IPS DF 19.7 (cell line): ENCODE measurements at regions not wholly inside any gene's neighbourhood (a gene's known extent, or its start where the extent isn't known, plus 50 kb on each side); places are given as distances from the start of the nearest gene placed in this dataset.
"Not testable (repeated sequence)": the region's sequence is repeated elsewhere in the genome, so short reads cannot be mapped to it uniquely, and the experiment has no call there.

ENCODE experiments used
- DNase-seq: peaks from one replicate; pipeline ENCODE4 v3.0.0-alpha.2; 2013; ENCODE audit warnings: low read depth, low spot score

DNA sequence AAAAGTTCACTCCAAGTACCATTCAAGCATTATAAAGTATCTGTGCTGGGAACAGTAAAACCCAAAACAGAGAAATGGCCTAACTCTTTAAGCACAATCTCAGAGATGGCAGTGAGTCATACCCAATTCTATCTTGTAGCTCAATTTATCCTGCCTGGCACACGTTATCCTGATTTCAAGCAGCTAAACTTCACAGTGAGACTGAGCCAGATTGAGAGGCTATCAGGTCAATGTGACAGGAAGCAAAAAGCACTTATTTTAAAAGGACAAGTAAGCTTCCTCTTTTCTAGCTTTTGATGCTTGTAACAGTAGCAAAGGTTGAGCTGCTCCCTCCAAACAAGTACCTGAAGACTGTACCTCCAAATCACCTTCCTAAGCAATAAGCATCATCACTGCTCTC, 324.9 kb downstream of the NAF1 start:
- no peak for DNase-seq

DNA sequence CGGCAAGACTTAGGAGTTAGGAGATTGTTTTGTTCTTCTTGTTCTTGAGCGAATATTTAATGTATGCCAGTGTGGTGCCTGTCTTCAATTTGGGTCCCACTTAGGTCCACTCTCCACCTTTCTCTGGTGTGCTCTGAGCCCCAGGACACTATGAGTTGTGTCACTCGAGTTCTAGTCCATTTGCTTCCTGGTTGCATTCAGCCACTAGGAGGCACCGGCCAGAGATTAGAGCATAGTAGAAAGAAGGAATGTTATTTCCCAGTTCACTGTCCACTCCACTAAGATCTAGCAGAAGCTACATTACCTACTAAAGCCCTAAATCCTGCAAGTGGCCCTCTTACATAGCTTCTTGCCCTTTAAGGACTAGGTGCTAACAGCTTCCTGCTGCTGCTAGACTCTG, 326.9 kb downstream of the NAF1 start:
- no peak for DNase-seq

DNA sequence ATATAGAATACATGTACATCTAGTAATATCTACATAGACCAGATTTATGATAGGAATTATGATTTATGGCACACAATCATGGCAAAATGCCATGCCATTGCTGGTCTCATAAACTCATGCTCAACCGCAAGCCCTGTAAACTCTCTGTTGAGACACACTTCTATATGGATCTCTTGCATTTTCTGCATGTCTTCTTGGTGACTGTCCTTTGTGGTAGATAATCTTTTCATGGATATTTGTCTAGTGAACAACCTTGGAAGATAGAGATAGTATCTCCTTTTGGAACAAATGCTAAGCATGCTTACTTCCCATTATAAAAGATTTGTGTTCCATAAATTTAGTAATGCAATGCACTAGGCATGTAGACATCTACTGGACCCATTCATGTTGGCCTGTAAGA, 328.0 kb downstream of the NAF1 start:
- DNase-seq, result no peak

DNA sequence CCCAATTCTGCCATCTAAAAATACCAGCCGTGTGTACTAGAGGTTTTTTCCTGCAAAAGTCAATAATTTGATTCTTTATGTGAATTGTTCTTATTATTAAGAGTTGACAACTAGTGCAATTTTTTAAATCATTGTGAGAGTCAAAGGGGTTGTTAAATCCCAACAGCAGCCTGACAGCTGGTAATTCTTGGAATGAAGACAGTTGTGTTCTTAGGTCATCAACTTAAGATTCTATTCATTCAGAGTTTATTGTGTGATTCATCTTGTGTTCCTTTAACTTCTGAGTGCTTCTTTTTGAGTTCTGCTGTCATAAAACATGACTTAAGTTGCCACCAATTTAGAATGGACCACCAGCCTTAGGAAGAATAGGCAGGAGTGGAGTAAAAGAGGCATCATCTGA, 329.0 kb downstream of the NAF1 start:
- DNase-seq, result no peak

DNA sequence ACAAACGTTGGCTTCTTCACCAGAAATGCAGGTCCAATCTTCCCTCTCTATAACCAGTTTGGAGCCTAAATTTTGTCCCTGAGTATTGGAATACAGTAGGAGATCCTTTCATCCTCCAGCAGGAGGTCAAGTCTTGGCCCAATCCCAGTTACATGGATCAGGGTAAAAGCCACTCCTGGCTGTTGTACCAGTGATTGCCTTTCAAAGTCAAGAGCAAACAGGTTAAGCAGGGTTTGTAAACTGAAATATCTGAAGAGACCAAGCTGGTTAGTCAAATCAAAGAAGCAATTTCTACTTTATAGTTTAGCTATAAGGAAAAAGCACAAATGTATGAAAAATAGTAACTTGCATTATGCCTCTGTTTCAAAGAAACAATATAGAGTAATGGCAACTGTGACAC, 329.4 kb downstream of the NAF1 start:
- no peak for DNase-seq

DNA sequence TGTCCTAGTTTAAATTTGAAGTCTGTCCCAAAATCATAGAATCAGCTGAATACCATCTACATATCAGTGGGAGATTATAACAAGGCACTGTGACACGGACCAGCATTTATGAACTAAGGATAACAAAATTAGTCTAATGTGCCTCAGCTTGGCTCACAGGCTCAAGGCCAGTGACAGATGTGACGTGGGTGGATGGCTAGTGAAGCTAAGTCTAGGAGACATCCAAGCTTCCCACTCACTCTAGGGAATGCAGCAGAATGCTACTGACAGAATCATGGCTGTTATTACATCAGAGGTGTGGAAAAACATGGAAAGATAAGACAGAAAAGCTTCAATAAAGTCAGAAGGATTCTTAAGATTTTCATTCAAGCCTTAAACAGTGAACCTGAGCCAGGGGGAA, 329.9 kb downstream of the NAF1 start:
- no peak for DNase-seq

DNA sequence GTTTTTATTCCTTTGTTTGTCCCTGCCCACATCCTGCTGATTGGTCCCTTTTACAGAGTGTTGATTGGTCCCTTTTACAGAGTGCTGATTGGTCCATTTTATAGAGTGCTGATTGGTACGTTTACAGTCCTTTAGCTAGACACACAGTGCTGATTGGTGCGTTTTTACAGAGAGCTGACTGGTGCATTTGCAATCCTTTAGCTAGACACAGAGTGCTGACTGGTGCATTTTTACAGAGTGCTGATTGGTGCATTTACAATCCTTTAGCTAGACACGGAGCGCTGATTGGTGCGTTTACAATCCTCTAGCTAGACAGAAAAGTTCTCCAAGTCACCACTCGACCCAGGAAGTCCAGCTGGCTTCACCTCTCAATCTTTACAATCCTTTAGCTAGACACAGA, 330.4 kb downstream of the NAF1 start:
- DNase-seq, result not testable (repeated sequence)

DNA sequence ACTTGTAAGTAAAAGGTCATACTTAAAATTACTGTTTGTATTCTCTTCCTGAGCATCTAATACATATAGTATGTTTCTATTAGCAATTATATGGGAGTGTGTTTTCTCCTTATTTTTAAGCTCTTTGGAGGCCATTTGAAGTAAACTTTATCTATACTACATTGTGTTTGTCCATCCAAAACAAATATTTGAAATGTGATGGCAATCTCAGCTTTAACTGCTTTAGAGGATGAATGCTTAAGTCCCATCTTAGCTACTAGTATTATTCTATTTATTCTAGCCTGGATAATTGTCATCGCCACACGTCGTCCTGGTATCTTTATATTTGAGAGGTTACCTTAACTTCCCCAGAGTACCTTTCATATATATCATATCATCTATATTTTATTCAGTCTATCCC, 335.8 kb downstream of the NAF1 start:
- no peak for DNase-seq

DNA sequence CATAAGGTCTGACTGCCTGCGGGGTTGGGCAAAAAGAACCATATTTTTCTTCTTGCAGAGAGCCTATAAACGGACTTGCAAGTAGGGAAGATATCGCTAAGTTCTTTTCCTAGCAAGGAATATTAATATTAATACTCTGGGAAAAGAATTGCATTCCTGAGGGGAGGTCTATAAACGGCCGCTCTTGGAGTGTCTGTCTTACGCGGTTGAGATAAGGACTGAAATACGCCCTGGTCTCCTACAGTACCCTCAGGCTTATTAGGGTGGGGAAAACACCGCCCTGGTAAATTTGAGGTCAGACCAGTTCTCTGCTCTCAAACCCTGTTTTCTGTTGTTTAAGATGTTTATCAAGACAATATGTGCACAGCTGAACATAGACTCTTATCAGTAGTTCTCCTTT, 349.3 kb downstream of the NAF1 start:
- not testable (repeated sequence) for DNase-seq

DNA sequence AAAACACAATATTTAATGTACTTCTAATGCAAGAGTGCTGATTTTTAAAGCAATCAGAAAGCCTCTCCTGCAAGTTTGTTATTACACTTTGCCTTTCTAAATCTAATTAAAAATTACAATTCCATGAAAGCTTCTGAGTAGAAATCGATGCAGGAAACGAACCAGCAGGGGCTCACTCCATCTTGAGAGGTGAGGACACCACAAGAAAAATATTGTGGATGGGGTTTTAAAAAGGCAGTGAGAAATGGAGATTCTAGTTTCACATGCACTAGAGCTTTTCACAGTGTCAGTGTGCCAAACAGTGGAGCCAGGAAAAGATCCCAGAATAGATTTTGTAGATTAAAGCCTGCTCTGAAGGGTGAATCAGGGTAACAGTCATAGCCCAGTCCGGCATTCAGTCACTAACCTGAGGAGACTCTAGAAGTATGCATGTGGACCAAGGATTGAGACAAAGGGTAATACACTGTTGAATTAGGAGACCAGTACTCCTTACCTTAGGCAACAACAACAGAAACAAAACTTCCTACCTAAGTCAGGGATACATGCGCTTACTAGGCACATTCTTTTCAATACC, 362.3 kb downstream of the NAF1 start:
- DNase-seq, result no peak

DNA sequence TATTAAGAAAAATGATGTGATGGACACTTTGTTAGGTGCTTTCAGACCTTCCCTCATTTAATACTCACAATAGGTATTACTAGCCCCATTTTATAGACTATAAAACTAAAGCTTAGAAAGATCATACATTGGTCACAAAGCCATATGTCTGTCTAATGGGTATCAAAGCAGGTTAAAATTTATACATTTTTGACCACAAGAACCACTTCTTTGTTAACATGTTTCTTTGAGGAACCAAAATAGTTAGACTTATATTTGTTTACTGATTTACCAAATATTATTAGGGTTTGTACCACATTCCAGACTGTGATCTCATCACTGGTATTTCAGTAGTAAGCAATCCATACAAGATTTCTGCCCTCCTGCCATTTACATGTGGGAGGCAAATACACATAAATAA, 363.3 kb downstream of the NAF1 start:
- no peak for DNase-seq

DNA sequence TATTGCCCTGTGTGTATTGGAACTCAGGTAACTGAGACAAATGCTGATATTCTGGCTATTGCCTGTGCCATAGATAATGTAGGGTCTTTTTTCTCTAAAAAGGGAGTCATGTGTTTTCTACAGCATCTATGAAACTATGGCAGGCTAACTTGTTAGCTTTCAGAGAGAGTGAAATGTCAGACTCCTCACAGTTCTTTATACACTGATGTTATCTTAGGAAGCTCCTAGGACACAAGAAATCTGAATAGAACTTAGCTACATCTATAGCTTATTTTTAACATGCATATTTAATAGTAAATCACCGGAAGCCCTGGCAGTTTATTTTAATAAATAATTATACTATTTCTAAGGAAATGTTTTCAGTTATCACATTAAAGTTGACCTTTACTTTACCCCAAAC, 369.6 kb downstream of the NAF1 start:
- no peak for DNase-seq

DNA sequence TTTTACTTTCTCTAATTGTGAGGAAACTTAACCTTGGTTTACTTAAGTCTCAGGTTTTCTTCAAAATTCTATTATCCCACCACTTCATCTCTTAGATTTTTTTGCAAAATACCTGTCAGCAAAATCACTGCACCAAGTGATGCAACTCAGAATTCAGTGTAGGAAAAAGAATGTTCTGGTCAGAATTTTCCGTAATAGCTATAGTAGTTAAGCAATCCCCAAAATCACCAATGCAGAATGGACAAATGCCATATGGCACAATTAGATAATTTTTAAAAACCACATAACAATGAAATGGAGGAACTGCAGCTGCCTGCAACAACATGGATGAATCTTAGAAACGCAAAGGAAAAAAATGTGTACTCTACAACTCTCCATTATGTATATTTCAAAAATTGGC, 373.1 kb downstream of the NAF1 start:
- DNase-seq, result no peak

DNA sequence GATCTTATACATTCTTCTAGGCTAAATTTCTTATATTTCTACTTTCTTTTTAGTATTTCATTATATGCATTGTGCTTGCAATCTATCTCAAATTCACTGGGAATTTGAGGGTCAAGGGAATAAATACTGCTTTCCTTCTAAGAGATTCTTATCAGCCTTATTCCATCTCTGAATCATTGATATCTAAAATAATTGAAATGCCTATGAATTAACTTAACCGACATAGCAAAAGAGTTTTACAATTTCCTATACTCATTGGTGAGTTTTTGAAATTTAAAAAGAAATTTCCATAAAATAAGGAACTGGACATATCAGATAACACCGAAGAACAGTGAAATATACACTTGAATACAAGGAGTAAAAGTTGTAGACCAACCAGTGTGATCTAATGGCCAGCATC, 373.7 kb downstream of the NAF1 start:
- DNase-seq, result no peak

DNA sequence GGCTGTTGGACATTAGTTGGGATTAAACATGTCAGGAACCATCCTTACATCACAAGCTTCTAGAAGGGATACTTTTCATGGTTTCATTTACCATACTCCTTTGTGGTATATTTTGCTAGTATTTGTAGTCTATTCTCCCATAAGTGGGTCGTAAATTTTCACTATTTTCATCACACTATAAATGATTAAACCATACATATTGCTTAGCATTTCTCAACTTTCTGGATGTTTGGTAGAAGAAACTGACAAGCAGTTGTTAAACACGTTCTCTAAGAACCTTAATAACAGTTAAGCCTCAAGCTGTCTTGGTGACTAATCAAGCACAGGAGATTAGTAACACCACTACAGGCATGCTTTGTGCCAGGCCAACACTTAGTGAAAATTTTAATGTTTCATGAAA, 375.5 kb downstream of the NAF1 start:
- DNase-seq, result no peak

DNA sequence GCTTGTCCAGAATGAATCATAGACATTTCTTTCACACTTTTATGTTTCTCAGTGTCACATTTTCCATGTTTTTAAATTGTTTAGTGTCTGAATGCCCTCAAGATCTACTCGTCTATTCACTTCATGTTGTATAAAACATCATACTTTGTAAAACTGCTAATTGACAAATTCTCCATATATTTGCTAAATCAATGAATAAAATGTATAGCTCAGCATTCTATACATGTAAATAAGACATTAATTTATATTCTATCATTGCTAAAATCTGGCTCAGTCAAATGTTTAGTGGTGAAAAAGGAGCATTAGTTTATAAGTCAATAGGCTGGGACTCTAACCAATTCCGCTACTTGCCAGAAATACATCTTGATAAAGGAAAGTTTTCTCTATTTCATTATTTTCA, 379.6 kb downstream of the NAF1 start:
- no peak for DNase-seq

DNA sequence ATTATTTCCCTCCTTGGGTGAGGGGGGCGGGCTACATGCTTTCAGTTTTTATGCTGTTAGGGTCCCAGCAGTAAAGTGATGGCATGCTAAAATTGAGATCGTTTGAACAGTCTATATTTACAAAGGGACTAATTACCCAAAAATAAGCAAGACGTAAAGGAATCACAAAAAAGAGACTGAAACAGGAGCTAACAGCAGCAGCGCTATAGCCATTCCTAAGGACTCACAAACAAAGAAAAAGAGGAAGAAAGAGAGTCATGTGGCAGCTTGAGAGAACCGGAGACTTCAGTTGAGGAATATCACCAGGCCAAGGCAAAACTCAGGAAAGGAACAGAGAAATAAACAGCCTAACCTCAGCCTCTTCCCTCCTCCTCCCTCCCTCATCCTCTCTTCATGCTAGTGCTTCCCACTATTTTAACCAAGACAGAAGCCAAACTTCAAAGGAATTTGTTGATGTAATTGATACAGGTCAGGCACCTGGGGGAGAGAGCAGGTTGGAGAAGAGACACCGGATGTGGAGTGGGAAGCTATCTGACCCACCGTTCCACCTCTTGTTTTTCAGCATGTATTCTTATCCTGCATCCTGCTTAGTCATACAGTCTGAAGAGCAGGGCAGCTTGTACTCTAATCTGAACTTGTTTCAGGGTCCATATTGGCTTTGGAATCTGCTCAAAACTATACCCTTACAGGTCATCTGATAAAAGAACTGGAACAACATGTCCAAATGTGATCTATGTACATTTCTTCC, 383.7 kb downstream of the NAF1 start:
- no peak for DNase-seq

DNA sequence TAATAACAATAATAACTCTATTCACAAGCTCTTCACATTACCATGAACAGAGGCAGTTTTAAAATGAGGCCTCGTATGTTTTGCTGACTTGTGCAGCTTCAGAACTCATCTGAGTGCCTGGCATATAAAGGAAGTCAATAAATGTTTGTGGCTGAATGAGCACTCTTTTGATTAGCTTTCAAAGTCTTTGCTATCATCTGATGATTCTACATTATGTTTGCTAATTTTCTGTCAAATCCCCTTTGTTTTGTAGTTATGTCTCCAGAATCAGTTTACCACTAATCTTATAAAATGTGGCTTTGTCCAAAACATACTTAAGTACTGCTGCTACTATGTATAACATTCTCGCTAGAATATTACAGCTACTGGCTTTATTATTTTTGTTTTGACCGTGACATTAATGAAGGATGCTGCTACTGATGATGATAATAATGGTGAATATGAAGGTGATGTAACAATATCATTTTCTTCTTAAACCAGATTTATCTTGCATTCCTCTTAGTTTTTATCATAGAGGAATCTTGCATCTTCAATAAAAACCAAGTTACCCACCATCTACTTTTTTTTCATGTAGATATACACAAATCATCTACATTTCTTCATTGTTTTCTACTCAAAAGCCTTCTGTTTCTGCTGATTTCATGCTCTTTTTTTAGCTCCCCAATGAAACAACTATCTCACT, 384.5 kb downstream of the NAF1 start:
- no peak for DNase-seq

DNA sequence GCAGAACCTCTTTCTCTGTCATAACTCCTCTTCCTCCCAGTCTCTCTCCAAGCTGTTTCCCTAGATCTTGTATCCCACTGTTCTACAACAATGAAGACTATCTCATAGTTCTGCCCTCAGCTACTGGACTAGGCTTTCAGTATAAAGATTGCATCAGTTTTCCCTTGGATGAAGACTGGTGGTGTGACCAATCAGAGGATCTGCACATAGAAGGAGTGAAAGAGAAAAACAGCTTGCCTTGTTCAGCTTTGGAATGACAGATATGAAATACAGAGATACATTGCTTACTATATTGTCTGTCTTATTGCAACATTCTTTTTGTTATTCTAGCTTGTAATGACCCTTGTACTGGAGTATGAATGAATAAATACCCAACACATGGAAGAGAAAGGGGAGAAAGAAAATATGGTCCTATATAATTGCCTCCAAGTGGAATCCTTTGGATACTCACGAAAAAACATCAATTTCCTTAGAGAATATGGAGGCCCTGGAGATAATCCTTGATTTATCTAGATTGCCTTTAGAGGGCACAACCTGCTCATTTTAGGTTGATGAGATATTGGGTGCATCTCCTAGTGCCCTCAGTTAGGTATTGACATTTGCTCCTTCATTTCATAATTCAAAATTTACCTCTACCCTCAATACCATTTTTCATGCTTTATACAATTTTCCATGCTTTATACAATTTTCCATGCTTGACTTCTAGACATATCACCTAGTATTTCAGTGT, 395.8 kb downstream of the NAF1 start:
- no peak for DNase-seq

DNA sequence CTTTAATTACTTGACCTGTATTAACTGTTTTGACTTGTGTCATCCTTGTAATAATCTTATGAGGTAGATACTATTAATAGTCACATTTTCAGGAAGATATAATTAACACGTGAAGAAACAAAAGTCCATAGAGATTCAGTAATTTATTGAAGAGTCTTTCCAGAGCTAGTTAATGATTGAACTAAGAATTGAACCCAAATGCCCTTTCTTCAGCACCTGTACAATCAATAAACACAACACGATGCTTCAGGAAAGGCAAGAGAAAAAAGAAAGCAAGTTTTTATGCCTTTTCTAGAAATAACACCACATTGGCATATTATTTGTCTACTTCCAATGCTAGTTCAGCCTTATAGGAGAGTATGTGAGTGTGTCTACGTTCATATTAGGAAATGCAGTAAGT, 399.6 kb downstream of the NAF1 start:
- DNase-seq, result no peak

DNA sequence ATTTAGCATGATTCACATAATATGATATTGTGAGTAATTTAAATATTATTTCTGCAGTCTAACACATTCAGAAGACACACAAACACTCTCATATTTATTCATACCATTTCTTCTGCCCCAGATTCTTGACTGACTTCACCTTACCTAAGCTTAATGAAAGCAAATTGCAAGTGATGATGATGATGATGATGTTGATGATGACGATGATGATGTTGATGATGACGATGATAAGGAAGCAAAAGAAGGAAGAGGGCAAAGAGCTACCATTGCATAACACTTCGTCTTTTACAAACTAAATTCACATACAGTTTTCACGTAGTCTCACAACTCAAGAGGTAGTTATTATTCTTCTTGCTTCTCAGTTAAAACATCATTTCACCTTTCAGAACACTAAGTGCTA, 404.7 kb downstream of the NAF1 start:
- DNase-seq, result no peak

DNA sequence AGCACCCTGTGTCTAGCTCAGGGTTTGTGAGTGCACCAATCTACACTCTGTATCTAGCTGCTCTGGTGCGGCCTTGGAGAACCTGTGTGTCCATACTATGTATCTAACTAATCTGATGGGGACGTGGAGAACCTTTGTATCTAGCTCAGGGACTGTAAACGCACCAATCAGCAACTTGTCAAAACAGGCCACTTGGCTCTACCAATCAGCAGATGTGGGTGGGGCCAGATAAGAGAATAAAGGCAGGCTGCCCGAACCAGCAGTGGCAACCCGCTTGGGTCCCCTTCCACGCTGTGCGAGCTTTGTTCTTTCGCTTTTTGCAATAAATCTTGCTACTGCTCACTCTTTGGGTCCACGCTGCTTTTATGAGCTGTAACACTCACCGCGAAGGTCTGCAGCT, 426.5 kb downstream of the NAF1 start:
- DNase-seq, result not testable (repeated sequence)

DNA sequence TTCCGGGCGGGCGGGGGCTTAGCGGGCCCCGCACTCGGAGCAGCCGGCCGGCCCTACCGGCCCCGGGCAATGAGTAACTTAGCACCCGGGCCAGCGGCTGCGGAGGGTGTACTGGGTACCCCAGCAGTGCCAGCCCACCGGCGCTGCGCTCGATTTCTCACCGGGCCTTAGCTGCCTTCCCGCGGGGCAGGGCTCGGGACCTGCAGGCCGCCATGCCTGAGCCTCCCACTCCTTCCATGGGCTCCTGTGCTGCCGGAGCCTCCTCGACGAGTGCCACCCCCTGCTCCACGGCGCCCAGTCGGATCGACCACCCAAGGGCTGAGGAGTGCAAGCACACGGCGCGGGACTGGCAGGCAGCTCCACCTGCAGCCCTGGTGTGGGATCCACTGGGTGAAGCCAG, 427.1 kb downstream of the NAF1 start:
- not testable (repeated sequence) for DNase-seq
